Transverse colon (tissue), 3 donors: ENCODE measurements at regions not wholly inside any gene's neighbourhood (a gene's known extent, or its start where the extent isn't known, plus 50 kb on each side); places are given as distances from the start of the nearest gene placed in this dataset.

Experiments
- CTCF ChIP-seq, 5 experiments: fragments of 200-600 bp in 3 of 5; fragments of 450-650 bp in 2 of 5; sonication (generic) in 3 of 5; IDR thresholded peaks; 1 replicate in 2 of 5; 2 replicates in 3 of 5; pipeline ENCODE4 v1.5.1; 2016 to 2017; ENCODE audit warnings: antibody characterized with exemption in 5 of 5, inconsistent platforms in 3 of 5, mild to moderate bottlenecking in 2 of 5, moderate library complexity in 1 of 5
- EP300 ChIP-seq: sonication (generic); formaldehyde crosslinking; IDR thresholded peaks from one replicate; pipeline ENCODE4 v1.6.1; 2017; ENCODE audit warnings: antibody characterized with exemption, low read depth
- POLR2A ChIP-seq: fragments of 450-650 bp; IDR thresholded peaks from one replicate; pipeline ENCODE4 v1.6.1; 2016; ENCODE audit warnings: antibody characterized with exemption, mild to moderate bottlenecking, moderate library complexity

GRCh38 chr10:30770816-30771215 lies 141.3 kb upstream of the LYZL2 start:
- no peak for TF ChIP-seq CTCF (IDR thresholded peaks at IDR 0.05)
- no peak for TF ChIP-seq POLR2A
- TF ChIP-seq EP300 = no peak
